Heart left ventricle (tissue), 13 donors: ENCODE measurements at regions not wholly inside any gene's neighbourhood (a gene's known extent, or its start where the extent isn't known, plus 50 kb on each side); places are given as distances from the start of the nearest gene placed in this dataset.
"Not testable (repeated sequence)": the region's sequence is repeated elsewhere in the genome, so short reads cannot be mapped to it uniquely, and the experiment has no call there.

Experiments used
- CTCF ChIP-seq, 12 donors: fragments of 200-600 bp; sonication (generic) in 4 of 12; IDR thresholded peaks; one replicate each; pipeline versions ENCODE4 v1.5.0 to v1.8.0; 2018 to 2022; ENCODE audit warnings: antibody characterized with exemption in 12 of 12, mild to moderate bottlenecking in 5 of 12
- POLR2A ChIP-seq, 2 donors: fragments of 450-650 bp; IDR thresholded peaks; one replicate each; pipeline ENCODE4 v1.6.1; 2017; ENCODE audit warnings: antibody characterized with exemption in 2 of 2, mild to moderate bottlenecking in 2 of 2, moderate library complexity in 2 of 2
- donor health status: ischemic (EF 13 %, LVEDD 7.1; RV severe dilation, severe dysfunction).
- donor health status: DM: no; HTN: yes; CAD: no.
- donor health status: DM: no; HTN: no; CAD: no.
- donor health status: ischemic (EF 25% LVEDD 6.9; RV normal size, moderate dysfunction).
- donor health status: ischemic (EF 25% LVEDD 5.7; RV mildly dilated, moderate dysfunction).
- donor health status: ischemic (EF 35%, LVEDD 5.7; RV mildly dilated, moderate dysfunction).
- donor health status: nonischemic (EF 11% LVEDD 7.7; RV severe dilation, severe dysfunction).
- donor health status: DM: yes; HTN: yes; CAD: no.
- donor health status: PGD.
- donor health status: ischemic (EF 29% LVEDD 5.4; RV normal size, mild dysfunction).
- donor health status: nonischemic (EF 23%, LVEDD 6.1; RV moderate dilation, normal function).

DNA sequence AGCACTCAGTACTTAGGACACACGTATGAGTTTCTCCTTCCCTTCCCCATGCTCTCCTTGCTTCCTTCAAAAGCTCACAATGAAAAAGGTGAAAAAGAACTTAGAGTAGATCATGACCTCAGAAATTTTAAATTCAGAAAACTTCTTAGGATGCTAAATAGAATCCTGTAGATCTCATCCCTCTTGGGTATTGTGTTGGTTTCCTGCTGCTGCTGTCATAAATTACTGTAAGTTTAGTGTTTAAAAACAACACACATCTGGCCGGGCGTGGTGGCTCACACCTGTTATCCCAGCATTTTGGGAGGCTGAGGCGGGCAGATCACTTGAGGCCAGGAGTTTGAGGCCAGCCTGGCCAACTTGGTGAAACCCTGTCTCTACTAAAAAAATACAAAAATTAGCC is 106.9 kb downstream of the SOCS6 start:
- not testable (repeated sequence) for TF ChIP-seq CTCF, POLR2A (IDR thresholded peaks at IDR 0.05)
